Stimulated activated CD8-positive, alpha-beta memory T cell treated with anti-CD3 and anti-CD28 coated beads, Interleukin-7, amount 100 ng/mL, for 24 hours (primary cell): ENCODE measurements at regions not wholly inside any gene's neighbourhood (a gene's known extent, or its start where the extent isn't known, plus 50 kb on each side); places are given as distances from the start of the nearest gene placed in this dataset.

Experiments
- DNase-seq: peaks from one replicate; pipeline ENCODE4 v3.0.0-alpha.2; 2020; ENCODE audit warnings: low read depth

DNA sequence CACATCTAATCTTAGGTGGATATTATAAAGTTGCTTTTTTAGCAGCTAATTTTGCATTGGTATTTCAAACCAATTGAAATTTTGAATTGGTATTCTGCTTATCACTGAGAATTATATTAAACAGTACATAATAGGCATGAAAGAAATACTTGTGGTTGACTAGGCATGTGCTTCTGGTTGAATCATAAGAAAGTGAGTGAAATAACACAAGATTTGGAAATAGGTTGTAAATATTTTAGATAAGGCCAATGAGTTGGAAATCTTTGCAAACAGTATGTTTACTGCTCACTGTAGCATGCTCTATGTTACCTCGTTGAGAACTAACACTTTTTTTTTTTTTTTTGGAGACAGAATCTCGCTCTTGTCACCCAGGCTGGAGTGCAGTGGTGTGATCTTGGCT, 66.8 kb upstream of the RFC3 start:
- no peak for DNase-seq

DNA sequence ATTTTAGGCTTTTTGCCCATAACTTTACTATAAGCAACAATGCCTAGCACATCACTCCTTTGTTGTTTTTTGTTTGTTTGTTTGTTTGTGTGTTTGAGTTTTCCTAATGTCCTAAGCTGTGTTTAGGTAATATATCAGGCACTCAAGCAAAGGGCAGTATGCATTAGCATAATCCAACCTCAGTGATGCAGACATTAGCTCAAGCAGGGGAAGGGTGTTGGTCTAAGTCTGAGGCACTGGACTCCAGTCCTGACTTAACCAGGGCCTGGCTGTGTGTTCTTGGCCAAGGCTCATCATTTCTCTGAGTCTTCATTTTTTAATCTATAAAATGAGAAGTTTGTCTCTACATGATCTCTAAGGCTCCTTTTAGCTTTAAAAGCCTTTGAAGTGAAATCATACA, 65.9 kb upstream of the RFC3 start:
- DNase-seq = no peak

DNA sequence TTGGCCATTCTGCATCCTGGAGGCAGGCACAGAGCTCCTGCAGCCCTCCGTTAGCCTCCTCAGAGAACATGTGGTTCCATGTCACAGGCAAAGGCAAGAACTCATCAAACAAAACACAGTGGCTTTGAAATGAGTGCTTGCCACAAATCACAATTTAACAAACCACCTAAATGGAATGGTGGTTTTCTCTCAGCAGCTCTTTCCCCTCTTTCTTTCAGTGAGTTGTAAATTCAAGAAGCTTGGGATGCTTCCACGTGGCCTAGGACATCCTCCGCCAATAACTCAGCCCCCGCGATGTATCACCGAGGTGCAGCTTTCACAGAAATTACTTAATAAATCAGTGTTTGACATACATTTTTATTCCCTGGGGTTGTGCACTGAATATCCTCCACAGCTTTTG, 65.4 kb upstream of the RFC3 start:
- DNase-seq = no peak

DNA sequence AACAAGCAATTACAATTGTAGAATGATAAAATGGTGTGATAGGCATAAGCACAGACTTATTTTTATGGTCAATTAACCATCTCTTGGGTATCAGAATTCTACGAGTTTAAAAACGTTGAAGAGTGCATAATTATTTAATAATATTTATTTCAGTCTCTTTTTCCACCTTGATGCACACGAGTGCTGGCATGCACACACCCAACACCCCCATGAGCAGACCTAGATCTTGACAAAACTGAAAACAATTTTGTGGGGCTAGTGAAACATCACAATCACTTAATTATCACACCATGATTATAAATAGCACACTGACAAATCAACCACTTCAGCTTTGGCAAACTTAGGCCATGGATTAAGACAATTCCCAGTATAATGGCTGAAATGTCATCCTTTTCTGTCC, 61.0 kb upstream of the RFC3 start:
- no peak for DNase-seq

DNA sequence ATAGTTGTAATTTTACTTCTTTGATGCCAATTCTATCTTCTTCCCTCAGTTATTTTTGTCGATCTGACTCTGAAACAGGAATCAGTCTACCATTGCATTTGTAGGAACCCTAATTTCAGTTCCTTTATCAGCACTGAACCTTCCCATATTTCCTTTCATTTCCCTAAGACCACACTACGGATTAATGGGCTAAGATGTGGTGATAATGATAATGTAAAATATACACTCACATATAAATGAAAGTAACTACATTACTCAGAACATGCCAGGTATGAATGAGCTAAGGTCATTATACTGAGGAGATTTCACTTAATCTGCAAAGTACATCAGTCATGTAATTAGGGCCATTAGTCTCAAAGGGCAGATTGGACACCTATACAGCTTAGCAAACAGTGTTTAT, 60.2 kb upstream of the RFC3 start:
- no peak for DNase-seq

DNA sequence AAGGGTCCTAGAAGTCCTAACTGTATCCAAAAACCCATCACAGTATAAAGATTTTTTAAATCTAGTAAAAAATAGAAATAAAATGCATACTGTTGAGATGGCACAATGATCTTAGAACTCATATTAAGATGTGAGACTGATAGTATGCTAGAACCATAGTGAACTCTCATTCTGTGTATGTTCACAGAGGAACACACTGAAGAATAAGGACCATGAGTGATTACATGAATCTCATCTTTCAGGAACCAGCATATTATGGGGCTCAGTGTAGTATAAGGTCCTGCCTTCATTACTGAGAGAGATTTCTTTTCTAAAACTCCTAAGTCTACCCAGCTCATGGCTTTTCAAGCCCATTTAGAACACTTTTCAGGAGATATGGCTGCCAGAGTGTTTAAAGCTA, 59.8 kb upstream of the RFC3 start:
- no peak for DNase-seq

DNA sequence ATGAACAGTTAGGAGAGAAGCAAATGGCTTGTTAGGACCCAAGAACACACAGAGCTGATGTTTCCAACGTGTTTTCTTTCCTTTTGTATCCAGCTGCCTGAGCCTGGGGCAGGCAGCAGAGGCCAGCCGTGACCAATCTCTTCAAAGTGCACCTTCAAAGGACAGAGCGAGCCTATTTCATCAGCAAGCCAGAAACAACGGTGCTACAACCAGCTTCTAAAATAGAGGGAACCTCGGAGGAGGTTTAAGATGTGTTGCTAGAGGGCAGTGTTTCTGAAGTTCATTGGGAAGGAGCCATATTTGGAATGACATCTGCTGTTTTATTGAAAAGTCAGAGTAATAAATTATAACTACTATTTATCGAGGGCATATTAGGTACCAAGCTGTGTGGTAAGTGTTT, 56.2 kb upstream of the RFC3 start:
- DNase-seq = no peak

DNA sequence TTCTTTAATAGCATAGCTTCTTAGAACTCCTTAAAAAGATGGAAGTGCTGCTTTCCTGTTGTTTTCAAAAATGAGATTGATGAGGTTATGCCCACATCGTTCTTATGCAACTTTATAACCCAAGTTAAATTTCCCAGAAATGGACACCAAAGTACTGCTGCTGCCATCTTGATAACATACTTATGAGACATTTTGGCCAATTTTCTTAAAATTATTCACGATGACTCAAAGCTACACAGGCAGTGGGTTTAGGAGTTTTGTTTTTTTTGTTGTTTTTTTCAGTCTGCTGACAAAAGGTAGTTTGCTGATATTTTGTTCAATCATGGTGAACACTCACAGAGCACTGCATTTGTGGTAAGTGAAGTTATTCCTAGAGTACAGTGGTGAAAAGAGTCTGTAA, 54.9 kb upstream of the RFC3 start:
- no peak for DNase-seq

DNA sequence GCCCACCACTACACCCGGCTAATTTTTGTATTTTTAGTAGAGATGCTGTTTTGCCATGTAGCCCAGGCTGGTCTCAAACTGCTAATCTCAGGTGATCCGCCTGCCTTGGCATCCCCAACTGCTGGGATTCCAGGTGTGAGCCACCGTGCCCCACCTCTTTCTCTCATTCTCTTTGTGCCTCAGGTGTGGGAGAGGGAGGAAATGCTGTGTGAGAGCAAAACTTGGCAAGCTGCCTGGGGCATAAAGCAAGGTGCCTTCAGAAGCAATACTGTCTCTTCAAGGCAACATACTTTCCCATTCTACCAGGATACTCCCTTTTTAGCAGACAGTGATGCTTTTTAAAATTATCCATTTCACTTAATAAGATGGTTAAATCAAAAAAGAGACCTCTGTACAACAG, 53.2 kb upstream of the RFC3 start:
- DNase-seq = no peak

DNA sequence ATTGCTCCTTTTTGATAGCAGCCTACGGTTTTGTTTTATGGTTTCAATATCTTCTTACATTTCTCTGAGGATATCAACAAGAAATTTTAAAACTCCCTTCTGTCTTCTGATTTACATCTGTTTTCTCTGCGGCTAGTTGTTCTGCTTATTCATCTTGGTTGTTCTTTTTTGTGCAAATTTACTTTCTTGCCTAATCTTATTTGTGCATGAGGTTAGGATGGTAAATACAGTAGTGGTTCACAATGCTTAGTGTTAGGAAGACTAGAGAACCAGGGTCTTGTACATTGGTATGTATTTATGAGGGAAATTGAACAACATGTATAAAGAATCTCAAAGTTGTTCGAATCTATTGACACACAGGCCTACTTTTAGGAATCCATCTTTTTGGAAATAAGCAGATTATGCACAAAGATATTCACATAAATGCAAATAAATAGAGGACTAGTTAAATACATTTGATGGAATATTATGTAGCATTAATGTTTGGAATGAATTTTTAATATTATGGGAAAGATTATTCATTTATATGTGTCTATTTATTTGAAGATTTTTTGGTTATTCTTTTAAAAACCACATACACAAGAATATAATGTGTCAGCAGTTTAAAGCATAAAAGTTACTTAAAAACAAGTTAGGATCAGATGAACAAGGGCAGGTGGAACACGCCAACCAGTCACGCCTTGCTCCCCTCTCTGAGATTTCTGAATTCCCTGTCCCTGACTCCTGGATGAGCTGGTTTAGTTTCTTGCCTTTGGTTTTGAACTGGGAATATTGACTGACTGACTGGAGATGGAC, 51.4 kb upstream of the RFC3 start:
- no peak for DNase-seq

DNA sequence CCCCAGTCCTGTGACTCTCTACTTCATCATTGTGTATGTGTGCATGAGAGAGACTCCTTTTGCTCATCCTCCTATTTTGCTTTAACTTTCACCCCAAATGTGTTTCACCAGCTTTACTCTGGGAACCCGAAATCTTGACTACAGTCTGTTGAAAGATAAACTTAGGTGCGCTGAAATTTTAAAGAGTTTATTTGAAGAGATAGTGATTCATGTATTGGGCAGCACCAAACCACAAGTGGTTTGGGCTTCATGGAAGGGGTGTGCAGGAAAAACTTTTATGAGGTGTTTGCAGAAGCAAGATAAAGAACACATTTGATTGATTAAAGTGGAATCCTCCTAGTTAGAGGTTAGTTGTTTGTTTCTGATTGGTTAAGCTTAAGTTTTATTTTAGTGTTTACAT, 50.8 kb upstream of the RFC3 start:
- no peak for DNase-seq
